Body of pancreas (tissue), 4 donors: ENCODE measurements at regions not wholly inside any gene's neighbourhood (a gene's known extent, or its start where the extent isn't known, plus 50 kb on each side); places are given as distances from the start of the nearest gene placed in this dataset.

ENCODE experiments used
- POLR2A ChIP-seq, 3 donors: fragments of 450-650 bp; IDR thresholded peaks; one replicate each; pipeline ENCODE4 v1.6.1; 2016; ENCODE audit warnings: antibody characterized with exemption in 3 of 3, mild to moderate bottlenecking in 2 of 3
- TF ChIP-seq, protein P1 (sequence below), 7 experiments: fragments of 450-650 bp in 4 of 7; fragments of 200-600 bp in 3 of 7; sonication (generic) in 3 of 7; IDR thresholded peaks; one replicate each; pipeline ENCODE4 v1.5.1; 2016 to 2019; ENCODE audit warnings: antibody characterized with exemption in 7 of 7

DNA sequence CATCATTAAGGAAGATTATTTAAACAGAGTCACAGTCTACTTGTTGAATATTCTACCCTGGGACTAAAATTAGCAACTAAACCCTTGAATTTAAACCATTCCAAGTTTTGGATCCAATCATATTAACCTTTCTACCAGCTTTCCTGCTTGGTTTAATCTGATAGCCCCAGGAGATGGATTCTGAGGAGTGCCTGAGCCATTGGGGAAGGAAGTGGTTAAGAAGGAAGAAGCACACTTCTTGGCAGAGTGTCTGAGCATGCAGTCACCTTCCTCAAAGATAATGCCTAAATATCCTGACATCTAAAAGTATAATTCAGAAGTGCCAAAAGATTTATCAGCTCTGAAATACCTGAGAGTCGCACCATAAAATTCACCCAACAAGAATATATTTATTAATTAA is 74.1 kb upstream of the SNCAIP start:
- TF ChIP-seq, protein P1, sequence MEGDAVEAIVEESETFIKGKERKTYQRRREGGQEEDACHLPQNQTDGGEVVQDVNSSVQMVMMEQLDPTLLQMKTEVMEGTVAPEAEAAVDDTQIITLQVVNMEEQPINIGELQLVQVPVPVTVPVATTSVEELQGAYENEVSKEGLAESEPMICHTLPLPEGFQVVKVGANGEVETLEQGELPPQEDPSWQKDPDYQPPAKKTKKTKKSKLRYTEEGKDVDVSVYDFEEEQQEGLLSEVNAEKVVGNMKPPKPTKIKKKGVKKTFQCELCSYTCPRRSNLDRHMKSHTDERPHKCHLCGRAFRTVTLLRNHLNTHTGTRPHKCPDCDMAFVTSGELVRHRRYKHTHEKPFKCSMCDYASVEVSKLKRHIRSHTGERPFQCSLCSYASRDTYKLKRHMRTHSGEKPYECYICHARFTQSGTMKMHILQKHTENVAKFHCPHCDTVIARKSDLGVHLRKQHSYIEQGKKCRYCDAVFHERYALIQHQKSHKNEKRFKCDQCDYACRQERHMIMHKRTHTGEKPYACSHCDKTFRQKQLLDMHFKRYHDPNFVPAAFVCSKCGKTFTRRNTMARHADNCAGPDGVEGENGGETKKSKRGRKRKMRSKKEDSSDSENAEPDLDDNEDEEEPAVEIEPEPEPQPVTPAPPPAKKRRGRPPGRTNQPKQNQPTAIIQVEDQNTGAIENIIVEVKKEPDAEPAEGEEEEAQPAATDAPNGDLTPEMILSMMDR (IDR thresholded peaks at IDR 0.05) = no peak
- TF ChIP-seq POLR2A (IDR thresholded peaks at IDR 0.05) = no peak
